Activated T-helper 17 cell treated with anti-CD3 and anti-CD28 coated beads, Interleukin-2, amount 50 U/mL, for 72 hours (primary cell): ENCODE measurements at regions not wholly inside any gene's neighbourhood (a gene's known extent, or its start where the extent isn't known, plus 50 kb on each side); places are given as distances from the start of the nearest gene placed in this dataset.
"Not testable (repeated sequence)": the region's sequence is repeated elsewhere in the genome, so short reads cannot be mapped to it uniquely, and the experiment has no call there.

ENCODE experiments used
- ATAC-seq: fragments of 150-1000 bp; cut with Tn5 transposase; replicated peaks from 2 replicates; pipeline ENCODE4 v1.10.0; 2021; ENCODE audit warnings: mild to moderate bottlenecking, moderate library complexity
- H3K27ac Mint-ChIP-seq: one replicate; pipeline ENCODE4 v1.8.0; 2022; ENCODE audit warnings: mixed read lengths
- H3K27me3 Mint-ChIP-seq: one replicate; pipeline ENCODE4 v1.8.0; 2022; ENCODE audit warnings: mixed read lengths
- H3K36me3 Mint-ChIP-seq: one replicate; pipeline ENCODE4 v1.8.0; 2022; ENCODE audit warnings: low read depth, mild to moderate bottlenecking, mixed read lengths
- H3K4me1 Mint-ChIP-seq: one replicate; pipeline ENCODE4 v1.8.0; 2022; ENCODE audit warnings: mixed read lengths
- H3K4me3 Mint-ChIP-seq: one replicate; pipeline ENCODE4 v1.8.0; 2022; ENCODE audit warnings: mild to moderate bottlenecking, mixed read lengths
- H3K9me3 Mint-ChIP-seq: one replicate; pipeline ENCODE4 v1.8.0; 2022; ENCODE audit warnings: mixed read lengths

- Mint-ChIP-seq H3K27me3 (peaks cover 4% of the 10 kb centered on the region), H3K36me3 (no peaks in the 10 kb centered on the region), H3K9me3 (no peaks in the 10 kb centered on the region), H3K27ac (no peak overlapping the region), H3K4me1 (no peaks in the 10 kb centered on the region), H3K4me3 (no peak overlapping the region)
- no peak for ATAC-seq
Measured at GRCh38 chr12:131287015-131287937, 333.6 kb downstream of the ADGRD1 start.

DNA sequence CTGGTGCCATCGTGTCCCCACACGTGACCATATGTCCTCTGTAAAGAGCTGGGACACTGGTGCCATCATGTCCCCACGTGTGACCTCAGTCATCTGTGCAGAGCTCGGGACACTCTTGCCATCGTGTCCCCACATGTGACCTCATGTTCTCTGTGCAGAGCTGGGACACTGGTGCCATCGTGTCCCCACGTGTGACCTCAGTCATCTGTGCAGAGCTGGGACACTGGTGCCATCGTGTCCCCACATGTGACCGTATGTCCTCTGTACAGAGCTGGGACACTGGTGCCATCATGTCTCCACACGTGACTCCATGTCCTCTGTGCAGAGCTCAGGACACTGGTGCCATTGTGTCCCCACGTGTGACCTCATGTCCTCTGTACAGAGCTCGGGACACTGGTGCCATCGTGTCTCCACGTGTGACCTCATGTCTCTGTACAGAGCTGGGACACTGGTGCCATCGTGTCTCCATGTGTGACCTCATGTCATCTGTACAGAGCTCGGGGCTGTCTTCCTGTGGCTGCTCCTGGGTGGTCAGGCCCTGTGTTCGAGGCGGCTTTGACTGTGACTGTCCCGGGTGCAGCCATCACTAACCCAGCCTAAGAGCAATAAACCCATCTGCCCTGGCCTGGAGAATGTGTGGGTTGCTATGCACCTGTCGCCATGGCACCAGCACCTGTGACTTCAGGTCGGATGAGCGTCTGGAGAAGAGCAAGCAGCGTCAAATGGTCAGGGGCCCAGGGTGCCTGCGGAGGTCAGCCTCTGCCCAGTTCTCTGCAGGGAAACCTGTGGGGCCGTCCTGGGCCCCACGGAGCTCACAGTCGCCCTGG lies 334.4 kb downstream of the ADGRD1 start:
- Mint-ChIP-seq H3K27ac (no peak overlapping the region), H3K36me3 (no peaks in the 10 kb centered on the region), H3K9me3 (no peaks in the 10 kb centered on the region), H3K4me1 (no peaks in the 10 kb centered on the region), H3K4me3 (no peak overlapping the region), H3K27me3 (peaks cover 4% of the 10 kb centered on the region)
- ATAC-seq, result no peak

DNA sequence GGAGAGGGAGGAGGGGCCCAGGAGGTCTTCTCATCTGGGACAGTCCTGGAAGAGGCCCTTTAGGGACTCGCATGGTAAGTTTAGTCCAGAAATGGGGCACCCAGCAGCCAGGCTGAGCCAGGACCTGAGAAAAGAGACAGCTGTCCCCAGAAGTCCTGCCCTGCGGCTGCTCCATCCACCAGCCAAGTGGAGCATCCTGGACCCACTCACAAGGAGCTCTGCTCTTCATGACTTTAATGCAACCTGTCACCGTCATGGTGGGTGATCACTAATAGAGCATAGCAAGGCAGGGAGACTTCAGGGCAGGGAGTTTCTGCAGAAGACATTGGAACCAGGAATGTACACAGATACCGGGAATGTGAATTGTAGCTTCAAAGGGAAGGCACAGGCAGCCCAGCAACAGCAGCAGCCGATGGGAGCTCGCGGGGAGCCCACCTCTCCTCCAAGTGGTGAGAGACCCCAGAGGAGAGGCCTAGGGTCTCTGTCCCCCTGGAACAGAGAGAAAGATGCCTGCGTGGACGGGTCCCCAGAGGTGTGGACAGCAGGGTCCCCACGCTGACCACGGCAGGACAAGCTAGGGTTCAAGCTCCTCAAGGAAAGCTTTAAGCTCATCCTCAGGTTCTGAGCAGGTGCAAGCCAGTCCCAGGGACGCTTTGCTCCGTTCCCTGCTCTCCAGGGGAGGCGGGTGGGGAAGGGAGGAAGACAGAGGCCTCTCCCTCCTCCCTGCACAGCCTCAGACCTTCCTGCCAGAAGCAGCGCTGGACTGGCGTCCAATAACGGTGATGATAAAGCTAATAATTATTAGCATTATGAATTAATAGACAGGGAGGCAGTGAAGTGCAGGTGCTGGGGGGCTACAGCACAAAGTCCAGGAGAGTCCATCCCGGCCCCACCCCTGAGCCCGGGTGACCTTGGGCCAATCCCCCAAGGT lies 335.3 kb downstream of the ADGRD1 start:
- not testable (repeated sequence) for H3K9me3 Mint-ChIP-seq, H3K4me3 Mint-ChIP-seq, ATAC-seq, H3K36me3 Mint-ChIP-seq, H3K4me1 Mint-ChIP-seq, H3K27ac Mint-ChIP-seq, H3K27me3 Mint-ChIP-seq

GRCh38 chr12:131289807-131290206 lies 336.1 kb downstream of the ADGRD1 start:
- H3K36me3 Mint-ChIP-seq, H3K4me1 Mint-ChIP-seq, ATAC-seq, H3K4me3 Mint-ChIP-seq, H3K9me3 Mint-ChIP-seq, H3K27ac Mint-ChIP-seq, H3K27me3 Mint-ChIP-seq: not testable (repeated sequence)

- Mint-ChIP-seq H3K9me3 (no peaks in the 10 kb centered on the region), H3K4me1 (no peaks in the 10 kb centered on the region), H3K36me3 (no peaks in the 10 kb centered on the region), H3K27ac (no peak overlapping the region), H3K4me3 (no peak overlapping the region), H3K27me3 (peaks cover 6% of the 10 kb centered on the region)
- ATAC-seq, result no peak
Measured at GRCh38 chr12:131290255-131290959, 336.7 kb downstream of the ADGRD1 start.

GRCh38 chr12:131293071-131294015 lies 339.6 kb downstream of the ADGRD1 start:
- not testable (repeated sequence) for ATAC-seq, H3K4me3 Mint-ChIP-seq, H3K4me1 Mint-ChIP-seq, H3K9me3 Mint-ChIP-seq, H3K36me3 Mint-ChIP-seq, H3K27me3 Mint-ChIP-seq, H3K27ac Mint-ChIP-seq

DNA sequence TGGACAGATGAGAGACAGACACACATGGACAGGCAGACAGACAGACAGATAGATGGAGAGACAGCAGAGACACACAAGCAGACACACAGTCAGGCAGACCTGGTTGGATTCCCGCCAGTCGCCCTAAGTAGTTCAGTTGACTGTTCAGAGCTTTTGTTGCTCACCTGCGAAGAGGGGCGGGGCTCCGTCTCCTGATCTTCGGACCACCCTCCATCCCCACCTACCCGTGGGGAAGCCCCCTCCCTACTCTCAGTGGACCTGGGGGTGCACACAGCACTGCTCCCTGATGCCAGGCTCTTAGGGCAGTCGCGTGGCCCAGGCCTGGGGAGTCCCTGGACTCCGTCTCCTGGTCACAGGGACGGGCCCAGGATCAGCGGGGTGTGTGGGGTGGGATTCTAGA lies 341.0 kb downstream of the ADGRD1 start:
- not testable (repeated sequence) for H3K36me3 Mint-ChIP-seq, H3K27ac Mint-ChIP-seq, H3K9me3 Mint-ChIP-seq, H3K27me3 Mint-ChIP-seq, ATAC-seq, H3K4me1 Mint-ChIP-seq, H3K4me3 Mint-ChIP-seq

GRCh38 chr12:131295117-131295516 lies 341.4 kb downstream of the ADGRD1 start:
- not testable (repeated sequence) for H3K9me3 Mint-ChIP-seq, H3K36me3 Mint-ChIP-seq, H3K27me3 Mint-ChIP-seq, H3K27ac Mint-ChIP-seq, H3K4me1 Mint-ChIP-seq, ATAC-seq, H3K4me3 Mint-ChIP-seq

DNA sequence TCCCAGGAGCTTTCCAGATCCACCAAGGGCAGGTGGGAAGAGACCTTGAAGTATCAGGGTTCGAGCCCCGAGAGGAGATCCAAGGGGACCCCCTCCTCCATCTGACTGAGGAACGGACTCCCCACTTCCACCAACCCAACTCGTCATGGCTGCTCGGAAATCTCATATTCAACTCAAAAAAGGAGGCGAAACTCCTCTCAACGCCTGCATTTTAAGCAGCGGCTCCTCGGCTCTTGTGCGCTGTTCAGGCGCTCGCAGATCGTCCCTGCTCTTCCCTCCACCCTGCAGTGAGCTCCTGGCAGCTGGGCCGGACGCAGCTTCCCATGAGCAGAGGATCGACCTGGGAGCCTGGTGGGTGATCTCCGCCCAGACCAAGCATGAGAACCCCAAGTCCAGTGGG lies 341.9 kb downstream of the ADGRD1 start:
- not testable (repeated sequence) for H3K36me3 Mint-ChIP-seq, ATAC-seq, H3K9me3 Mint-ChIP-seq, H3K4me1 Mint-ChIP-seq, H3K27me3 Mint-ChIP-seq, H3K4me3 Mint-ChIP-seq, H3K27ac Mint-ChIP-seq

GRCh38 chr12:131296136-131296535 lies 342.4 kb downstream of the ADGRD1 start:
- not testable (repeated sequence) for ATAC-seq

DNA sequence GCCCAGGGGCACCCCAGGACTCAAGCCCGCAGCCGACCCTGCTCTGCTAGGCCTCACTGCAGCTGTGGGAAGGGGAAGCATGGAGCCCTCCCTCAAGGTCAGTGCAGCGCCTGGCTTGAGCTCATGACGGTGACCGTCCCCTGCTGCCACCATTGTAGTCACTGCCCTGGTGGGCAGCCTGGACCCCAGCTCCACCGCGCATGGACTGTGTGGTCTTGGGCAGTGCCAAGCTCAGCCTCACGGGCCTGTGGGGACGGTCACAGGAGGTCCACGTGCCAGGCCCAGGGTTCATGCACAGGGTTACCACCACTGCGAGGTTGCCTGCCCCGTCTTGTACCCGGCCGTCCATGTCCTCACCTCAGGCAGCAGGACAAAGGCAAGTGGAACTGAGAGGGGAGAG lies 342.9 kb downstream of the ADGRD1 start:
- H3K36me3 Mint-ChIP-seq, H3K4me3 Mint-ChIP-seq, H3K4me1 Mint-ChIP-seq, ATAC-seq, H3K27ac Mint-ChIP-seq, H3K9me3 Mint-ChIP-seq, H3K27me3 Mint-ChIP-seq: not testable (repeated sequence)

More at GRCh38 chr12:131296136-131296535, 342.4 kb downstream of the ADGRD1 start:
- not testable (repeated sequence) for H3K27ac Mint-ChIP-seq, H3K27me3 Mint-ChIP-seq, H3K9me3 Mint-ChIP-seq, H3K36me3 Mint-ChIP-seq, H3K4me3 Mint-ChIP-seq, H3K4me1 Mint-ChIP-seq

- H3K27me3 Mint-ChIP-seq, H3K4me1 Mint-ChIP-seq, H3K36me3 Mint-ChIP-seq, H3K9me3 Mint-ChIP-seq, H3K27ac Mint-ChIP-seq, H3K4me3 Mint-ChIP-seq: not testable (repeated sequence)
- ATAC-seq, result peak; percentile 46
Measured at GRCh38 chr12:131298526-131299369, 345.0 kb downstream of the ADGRD1 start.
